ENCODE measurements at regions not wholly inside any gene's neighbourhood (a gene's known extent, or its start where the extent isn't known, plus 50 kb on each side); places are given as distances from the start of the nearest gene placed in this dataset.

GRCh38 chr13:43978688-43979087 lies 99.0 kb downstream of the LACC1 start:
- no peak overlapping the region for H3K27ac ChIP-seq
- no peak for DNase-seq
- no peaks in the 10 kb centered on the region for H3K27me3 ChIP-seq
- no peaks in the 10 kb centered on the region for H3K4me1 ChIP-seq
- no peaks in the 10 kb centered on the region for H3K36me3 ChIP-seq
- H3K9me3 ChIP-seq (replicated peaks): no peaks in the 10 kb centered on the region
- H3K4me3 ChIP-seq: no peak overlapping the region

- Histone ChIP-seq H3K9me3 (replicated peaks) (no peaks in the 10 kb centered on the region), H3K4me3 (no peak overlapping the region), H3K36me3 (no peaks in the 10 kb centered on the region), H3K27me3 (no peaks in the 10 kb centered on the region), H3K4me1 (no peaks in the 10 kb centered on the region), H3K27ac (no peak overlapping the region)
- no peak for DNase-seq
Measured at GRCh38 chr13:43979492-43979891, 99.8 kb downstream of the LACC1 start.

GRCh38 chr13:43980587-43980986 lies 100.9 kb downstream of the LACC1 start:
- H3K27me3 ChIP-seq: no peaks in the 10 kb centered on the region
- H3K36me3 ChIP-seq: no peaks in the 10 kb centered on the region
- no peaks in the 10 kb centered on the region for H3K9me3 ChIP-seq (replicated peaks)
- no peak overlapping the region for H3K27ac ChIP-seq
- DNase-seq: no peak
- H3K4me3 ChIP-seq: no peak overlapping the region
- H3K4me1 ChIP-seq: no peaks in the 10 kb centered on the region

- Histone ChIP-seq H3K27ac (no peak overlapping the region), H3K4me3 (no peak overlapping the region), H3K4me1 (no peaks in the 10 kb centered on the region), H3K27me3 (no peaks in the 10 kb centered on the region), H3K36me3 (no peaks in the 10 kb centered on the region), H3K9me3 (replicated peaks) (no peaks in the 10 kb centered on the region)
- DNase-seq: peak in 1 of 2 experiments; percentile 37
Measured at GRCh38 chr13:43981091-43981490, 101.4 kb downstream of the LACC1 start.

- Histone ChIP-seq H3K36me3 (no peaks in the 10 kb centered on the region), H3K27me3 (no peaks in the 10 kb centered on the region), H3K4me3 (no peak overlapping the region), H3K27ac (no peak overlapping the region), H3K9me3 (replicated peaks) (no peaks in the 10 kb centered on the region), H3K4me1 (no peaks in the 10 kb centered on the region)
- DNase-seq: no peak
Measured at GRCh38 chr13:43981512-43982301, 102.0 kb downstream of the LACC1 start.

- no peak overlapping the region for H3K4me3 ChIP-seq
- no peaks in the 10 kb centered on the region for H3K27me3 ChIP-seq
- H3K9me3 ChIP-seq (replicated peaks): no peaks in the 10 kb centered on the region
- DNase-seq: no peak
- H3K4me1 ChIP-seq: no peaks in the 10 kb centered on the region
- no peaks in the 10 kb centered on the region for H3K36me3 ChIP-seq
- no peak overlapping the region for H3K27ac ChIP-seq
Measured at GRCh38 chr13:43983373-43983772, 103.7 kb downstream of the LACC1 start.

- Histone ChIP-seq H3K27ac (no peak overlapping the region), H3K4me1 (no peaks in the 10 kb centered on the region), H3K27me3 (no peaks in the 10 kb centered on the region), H3K9me3 (replicated peaks) (no peaks in the 10 kb centered on the region), H3K36me3 (no peaks in the 10 kb centered on the region), H3K4me3 (no peak overlapping the region)
- DNase-seq: no peak
Measured at GRCh38 chr13:43984292-43984691, 104.6 kb downstream of the LACC1 start.

- H3K4me3 ChIP-seq: no peak overlapping the region
- no peak for DNase-seq
- H3K27me3 ChIP-seq: no peaks in the 10 kb centered on the region
- H3K36me3 ChIP-seq: no peaks in the 10 kb centered on the region
- H3K9me3 ChIP-seq (replicated peaks): no peaks in the 10 kb centered on the region
- no peak overlapping the region for H3K27ac ChIP-seq
- no peaks in the 10 kb centered on the region for H3K4me1 ChIP-seq
Measured at GRCh38 chr13:43985422-43986072, 105.8 kb downstream of the LACC1 start.

- no peaks in the 10 kb centered on the region for H3K9me3 ChIP-seq (replicated peaks)
- no peaks in the 10 kb centered on the region for H3K4me1 ChIP-seq
- no peak for DNase-seq
- no peak overlapping the region for H3K4me3 ChIP-seq
- H3K27ac ChIP-seq: no peak overlapping the region
- no peaks in the 10 kb centered on the region for H3K36me3 ChIP-seq
- H3K27me3 ChIP-seq: no peaks in the 10 kb centered on the region
Measured at GRCh38 chr13:43986421-43986981, 106.8 kb downstream of the LACC1 start.

- no peaks in the 10 kb centered on the region for H3K36me3 ChIP-seq
- DNase-seq: no peak
- no peak overlapping the region for H3K4me3 ChIP-seq
- no peak overlapping the region for H3K27ac ChIP-seq
- no peaks in the 10 kb centered on the region for H3K27me3 ChIP-seq
- no peaks in the 10 kb centered on the region for H3K9me3 ChIP-seq (replicated peaks)
- no peaks in the 10 kb centered on the region for H3K4me1 ChIP-seq
Measured at GRCh38 chr13:43988302-43988701, 108.6 kb downstream of the LACC1 start.

- no peak for DNase-seq
- Histone ChIP-seq H3K9me3 (replicated peaks) (no peaks in the 10 kb centered on the region), H3K27me3 (no peaks in the 10 kb centered on the region), H3K4me1 (no peaks in the 10 kb centered on the region), H3K36me3 (no peaks in the 10 kb centered on the region), H3K4me3 (no peak overlapping the region), H3K27ac (no peak overlapping the region)
Measured at GRCh38 chr13:43990021-43990420, 110.3 kb downstream of the LACC1 start.

GRCh38 chr13:43990829-43991228 lies 111.1 kb downstream of the LACC1 start:
- H3K4me3 ChIP-seq: no peak overlapping the region
- no peak overlapping the region for H3K27ac ChIP-seq
- no peaks in the 10 kb centered on the region for H3K9me3 ChIP-seq (replicated peaks)
- no peak for DNase-seq
- no peaks in the 10 kb centered on the region for H3K27me3 ChIP-seq
- H3K36me3 ChIP-seq: no peaks in the 10 kb centered on the region
- H3K4me1 ChIP-seq: no peaks in the 10 kb centered on the region

GRCh38 chr13:43991773-43992201 lies 112.1 kb downstream of the LACC1 start:
- Histone ChIP-seq H3K4me3 (no peak overlapping the region), H3K4me1 (no peaks in the 10 kb centered on the region), H3K27ac (no peak overlapping the region), H3K9me3 (replicated peaks) (no peaks in the 10 kb centered on the region), H3K36me3 (no peaks in the 10 kb centered on the region), H3K27me3 (no peaks in the 10 kb centered on the region)
- DNase-seq: no peak

GRCh38 chr13:43992211-43992610 lies 112.5 kb downstream of the LACC1 start:
- no peak overlapping the region for H3K4me3 ChIP-seq
- H3K27ac ChIP-seq: no peak overlapping the region
- DNase-seq: no peak
- H3K9me3 ChIP-seq (replicated peaks): no peaks in the 10 kb centered on the region
- H3K4me1 ChIP-seq: no peaks in the 10 kb centered on the region
- no peaks in the 10 kb centered on the region for H3K27me3 ChIP-seq
- no peaks in the 10 kb centered on the region for H3K36me3 ChIP-seq

- Histone ChIP-seq H3K4me1 (no peaks in the 10 kb centered on the region), H3K27me3 (no peaks in the 10 kb centered on the region), H3K9me3 (replicated peaks) (no peaks in the 10 kb centered on the region), H3K4me3 (no peak overlapping the region), H3K27ac (no peak overlapping the region), H3K36me3 (no peaks in the 10 kb centered on the region)
- no peak for DNase-seq
Measured at GRCh38 chr13:43994999-43995859, 115.5 kb downstream of the LACC1 start.

Data from SJCRH30 (cell line).